NCI-H1436 (cell line): ENCODE measurements at regions not wholly inside any gene's neighbourhood (a gene's known extent, or its start where the extent isn't known, plus 50 kb on each side); places are given as distances from the start of the nearest gene placed in this dataset.

Experiments used
- DNase-seq: peaks from one replicate; lab custom pipeline; 2025; lab: John Stamatoyannopoulos, UW

DNA sequence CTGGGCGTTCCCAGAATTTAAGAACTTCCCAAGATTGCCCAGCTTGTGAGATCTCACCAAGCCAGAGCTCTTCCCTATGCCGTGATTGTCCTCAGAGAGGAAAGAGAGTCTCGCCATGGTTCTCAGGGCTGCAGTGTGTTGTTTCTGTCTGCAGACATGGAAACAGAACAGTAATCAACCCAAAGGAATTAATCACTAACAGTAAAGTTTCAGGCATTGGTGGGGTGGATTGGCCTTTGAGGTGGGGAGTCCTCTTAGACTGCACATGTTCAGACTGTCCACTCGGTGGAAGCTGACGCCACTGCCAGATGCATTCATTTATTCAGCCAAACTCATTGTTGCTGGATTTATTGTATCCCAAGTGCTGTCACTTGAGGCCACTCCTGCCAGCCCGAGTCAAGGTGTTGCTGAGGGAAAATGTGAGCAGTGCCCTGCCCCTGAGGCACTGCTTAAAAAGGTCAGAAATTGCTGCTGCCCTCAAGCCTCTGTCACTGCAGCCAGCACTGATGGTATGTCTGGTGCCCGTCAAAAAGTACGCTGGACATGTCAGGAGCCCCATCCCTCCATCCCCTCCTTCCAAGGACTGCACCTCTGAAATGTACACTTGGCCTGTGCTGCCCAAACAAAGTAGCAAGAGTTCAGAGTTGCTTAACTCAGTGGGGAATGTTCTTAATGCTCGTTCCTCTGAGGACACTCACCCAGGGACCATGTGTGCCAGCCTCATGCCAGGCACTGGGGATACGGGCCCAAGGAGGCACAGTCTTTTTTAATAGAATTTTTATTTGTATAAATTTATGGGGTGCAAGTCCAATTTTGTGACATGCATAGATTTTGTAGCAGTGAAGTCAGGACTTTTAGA, 201.0 kb downstream of the GLI2 start:
- no peak for DNase-seq

DNA sequence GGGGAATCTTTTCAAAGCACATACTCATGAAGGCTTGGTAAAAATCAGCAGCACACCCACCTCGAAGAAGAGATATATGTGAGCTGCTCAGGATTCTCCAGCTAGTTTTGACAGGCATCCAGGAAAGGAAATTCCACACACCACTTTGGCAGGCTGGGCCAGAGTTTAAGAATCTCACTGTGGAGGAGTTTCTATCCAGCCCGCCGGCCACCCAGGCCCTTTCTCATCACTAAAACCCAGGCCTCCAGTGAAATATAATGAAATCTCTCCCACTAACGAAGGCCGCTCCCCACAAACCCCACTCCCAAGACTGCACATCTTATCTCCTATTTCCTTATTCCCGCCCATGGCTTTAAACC, 202.0 kb downstream of the GLI2 start:
- no peak for DNase-seq

DNA sequence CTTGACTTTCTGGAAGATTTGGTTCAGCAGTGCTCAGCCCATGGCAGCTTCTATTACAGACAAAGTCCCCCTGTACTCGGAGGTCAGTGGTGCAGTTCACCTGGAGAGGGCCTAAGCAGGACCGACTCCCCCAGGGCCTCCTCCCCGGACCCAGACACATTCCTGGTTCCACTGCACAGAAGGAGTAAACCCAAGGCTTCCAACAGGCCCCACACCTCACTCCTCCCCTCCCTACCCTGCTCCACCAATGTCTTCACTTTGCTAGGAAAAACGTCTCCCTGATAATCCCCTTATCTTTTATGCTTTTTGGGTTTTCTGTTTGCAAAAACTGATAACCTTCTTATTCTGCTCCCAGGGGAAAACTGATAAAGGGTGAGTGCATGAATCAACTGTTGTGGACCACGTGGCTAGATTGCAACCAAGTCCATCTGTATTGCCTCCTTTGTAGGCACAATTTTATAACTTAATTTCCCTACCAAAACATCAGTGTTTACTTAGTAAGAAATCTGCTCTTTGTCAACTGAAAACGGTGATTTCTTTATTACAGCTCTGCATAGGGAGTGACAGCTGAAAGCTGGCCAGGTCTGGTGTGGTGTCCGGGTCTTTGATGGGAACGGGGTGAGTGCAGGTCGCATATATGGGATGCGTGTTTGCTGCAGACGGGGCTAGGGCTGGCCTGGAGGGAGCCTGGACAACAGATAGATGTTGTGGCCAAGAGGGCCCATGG, 202.5 kb downstream of the GLI2 start:
- DNase-seq: no peak

DNA sequence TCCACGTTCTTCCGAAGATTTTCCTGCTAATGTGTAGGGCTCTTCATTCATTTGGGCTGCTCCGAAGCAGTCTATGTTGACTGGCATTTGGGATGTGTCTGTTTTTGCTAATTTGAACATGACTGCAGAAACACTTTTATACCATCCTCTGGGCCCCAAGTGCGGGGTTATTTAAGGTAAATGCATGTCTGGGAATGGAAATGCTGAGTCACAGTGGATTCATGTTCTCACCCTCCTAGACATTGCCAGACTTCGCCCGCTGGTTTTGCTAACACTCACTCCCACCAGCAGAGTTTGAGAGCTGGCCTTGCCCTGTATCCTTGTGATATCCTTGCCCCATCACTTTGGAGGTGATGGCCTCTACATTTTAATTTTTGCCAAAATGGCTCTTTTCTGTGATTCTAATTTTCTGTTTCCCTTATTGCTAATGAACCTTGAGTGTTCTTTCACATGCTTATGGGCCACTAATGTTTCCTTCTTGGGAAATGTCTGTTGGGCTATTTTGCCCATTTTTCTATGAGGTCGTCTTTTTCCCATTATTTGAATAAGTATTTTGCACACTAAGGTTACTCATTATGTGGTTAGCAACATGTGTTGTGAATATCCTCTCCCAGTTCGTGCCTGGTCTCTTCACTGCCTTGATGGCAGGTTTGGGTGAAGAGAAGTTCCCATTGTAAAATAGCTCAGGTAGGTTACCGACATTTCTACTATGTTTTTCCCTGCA, 204.1 kb downstream of the GLI2 start:
- DNase-seq: no peak

DNA sequence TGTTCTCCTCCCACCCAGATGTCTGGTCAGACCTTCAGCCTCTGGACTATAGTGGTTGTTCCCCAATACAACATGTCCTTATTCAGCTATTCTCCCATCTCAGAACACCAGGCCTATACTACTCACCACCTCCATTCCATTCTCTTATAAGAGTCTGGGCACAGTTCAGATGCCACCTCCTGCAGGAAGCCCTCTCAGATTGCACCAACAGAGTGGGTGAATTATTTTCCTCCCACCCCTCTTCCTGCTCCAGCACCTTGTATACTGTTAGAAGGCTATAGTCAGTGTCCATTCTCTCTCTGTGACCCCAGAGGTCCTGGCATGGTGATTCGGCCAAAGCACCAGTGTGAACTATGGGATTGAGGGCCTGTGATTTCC, 204.6 kb downstream of the GLI2 start:
- no peak for DNase-seq

DNA sequence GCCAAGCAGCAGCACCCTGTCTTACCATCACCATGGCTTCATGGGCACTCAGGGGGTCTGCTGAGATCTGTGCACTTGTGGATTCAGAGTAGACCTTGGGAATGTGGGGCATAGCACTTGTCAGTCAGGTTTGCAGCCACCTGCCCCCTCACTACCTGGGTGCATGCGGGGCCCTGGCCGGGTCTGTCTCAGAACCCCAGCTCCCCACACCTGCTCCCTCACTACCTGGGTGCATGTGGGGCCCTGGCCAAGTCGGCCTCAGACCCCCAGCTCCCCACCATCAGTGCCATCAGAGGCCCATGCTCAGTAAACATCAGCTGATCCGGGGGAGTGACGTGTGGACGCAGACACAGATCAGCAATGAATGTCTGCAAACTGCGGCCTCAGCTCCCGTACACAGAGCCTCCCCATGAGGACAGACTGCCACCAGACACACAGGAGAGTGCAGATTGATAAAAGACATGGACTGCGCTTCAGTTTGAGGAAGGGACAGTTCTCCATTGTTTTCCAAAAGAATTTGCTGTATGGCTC, 205.1 kb downstream of the GLI2 start:
- DNase-seq: no peak

DNA sequence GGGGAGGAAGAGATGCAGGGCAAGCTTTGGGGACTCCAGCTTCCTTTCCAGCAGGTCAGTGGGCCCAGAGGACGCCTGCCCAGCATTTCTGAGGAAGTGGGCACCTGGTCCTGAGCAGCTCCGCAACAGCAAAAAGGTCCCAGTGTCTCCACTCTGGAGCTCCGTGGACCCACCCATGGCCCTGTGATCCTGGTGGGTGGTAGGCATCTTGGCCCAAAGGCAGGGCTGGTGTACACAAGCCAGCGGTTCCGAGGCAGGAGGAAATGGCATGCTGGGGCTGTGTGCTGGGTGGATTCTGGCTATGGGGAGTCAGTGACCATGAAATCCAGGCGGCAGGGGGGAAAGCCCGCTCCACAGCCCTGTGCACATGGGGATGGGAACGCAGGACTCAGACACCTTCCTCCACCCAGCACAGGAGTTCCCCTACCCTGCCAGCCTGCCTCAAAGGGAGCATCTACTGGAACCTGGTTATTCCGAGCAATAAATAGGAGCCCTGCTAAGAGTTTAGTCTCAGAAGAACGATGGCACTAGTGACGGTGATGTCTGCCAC, 206.0 kb downstream of the GLI2 start:
- no peak for DNase-seq

DNA sequence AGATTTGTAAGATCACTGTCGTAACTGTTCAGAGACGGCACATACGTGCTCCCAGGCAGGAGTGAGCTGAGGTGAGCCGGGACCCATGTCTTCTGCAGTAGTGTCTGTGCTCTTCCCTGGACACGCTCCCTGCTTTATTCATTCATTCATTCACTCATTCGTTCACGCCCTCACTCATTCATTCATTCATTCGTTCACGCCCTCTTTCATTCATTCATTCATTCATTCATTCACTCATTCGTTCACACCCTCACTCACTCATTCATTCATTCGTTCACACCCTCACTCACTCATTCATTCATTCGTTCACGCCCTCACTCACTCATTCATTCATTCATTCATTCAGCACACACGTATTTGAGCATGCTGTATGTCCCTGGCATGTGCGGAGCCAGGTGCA, 207.0 kb downstream of the GLI2 start:
- no peak for DNase-seq

DNA sequence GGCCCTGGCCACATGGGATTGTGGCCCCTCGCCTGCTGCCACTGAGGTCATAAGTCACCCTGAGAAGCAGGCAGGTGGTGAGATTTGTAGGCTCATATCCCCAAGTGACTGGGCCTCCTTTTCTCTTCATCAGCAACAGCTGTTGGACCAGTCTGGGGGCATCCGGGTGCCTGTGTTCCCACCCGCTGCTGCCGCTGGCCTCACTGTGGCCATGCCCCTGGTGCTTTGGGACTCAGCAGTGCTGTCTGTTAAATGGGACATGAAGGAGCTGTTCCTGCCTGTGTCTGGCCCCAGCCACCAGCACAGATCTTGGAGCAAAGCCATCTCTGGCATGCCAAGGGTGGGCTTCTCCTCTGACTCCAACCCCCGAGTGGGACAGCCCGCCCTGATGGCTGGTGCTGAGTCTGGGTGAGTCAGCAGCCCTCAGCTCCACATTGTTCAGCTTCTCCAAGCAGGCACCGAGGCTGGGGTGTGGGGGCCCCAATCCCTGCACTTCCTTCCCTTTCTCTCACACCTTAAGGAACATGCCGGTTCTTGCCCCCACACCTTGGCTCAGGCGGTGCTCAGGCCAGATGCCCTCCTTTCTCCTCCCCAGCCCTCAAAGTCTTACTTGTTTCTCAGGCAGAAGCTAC, 207.9 kb downstream of the GLI2 start:
- no peak for DNase-seq

DNA sequence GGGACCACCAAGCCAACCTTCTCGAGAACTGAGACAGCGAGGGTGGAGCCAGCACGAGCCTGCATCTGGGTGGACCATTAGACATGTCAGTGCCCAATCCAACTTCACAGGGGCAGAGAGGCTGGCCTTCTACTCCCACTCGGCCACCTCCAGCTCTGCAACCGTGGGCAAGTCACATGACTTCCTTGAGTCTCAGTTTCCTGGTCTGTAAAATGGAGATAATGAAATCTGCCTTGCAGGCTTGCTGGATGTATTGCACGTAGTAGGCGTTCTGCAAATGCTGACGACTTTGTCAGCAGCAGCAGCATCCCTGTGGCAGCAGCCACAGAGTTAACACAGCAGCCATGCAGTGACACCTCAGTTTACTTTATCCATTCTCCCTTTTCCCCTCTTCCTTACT, 208.9 kb downstream of the GLI2 start:
- no peak for DNase-seq

DNA sequence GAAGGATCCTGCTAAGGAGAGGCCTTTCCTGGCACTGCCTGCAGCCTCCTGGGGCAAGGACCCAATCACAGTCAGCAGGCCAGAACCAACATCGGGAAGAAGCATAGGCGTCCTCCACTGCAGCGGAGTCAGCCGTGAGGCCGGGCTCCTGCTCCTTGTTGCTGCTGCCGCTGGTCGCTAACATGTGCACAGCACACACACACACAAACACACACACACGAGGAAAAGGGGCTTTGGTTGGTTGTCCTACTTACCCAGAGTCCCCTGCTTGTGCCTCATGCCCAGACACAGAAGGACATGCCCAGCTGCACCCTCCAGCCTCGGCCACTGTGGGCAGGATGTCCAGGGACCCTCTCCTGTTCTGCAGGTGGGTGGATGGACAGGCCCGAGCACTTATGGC, 209.4 kb downstream of the GLI2 start:
- no peak for DNase-seq

DNA sequence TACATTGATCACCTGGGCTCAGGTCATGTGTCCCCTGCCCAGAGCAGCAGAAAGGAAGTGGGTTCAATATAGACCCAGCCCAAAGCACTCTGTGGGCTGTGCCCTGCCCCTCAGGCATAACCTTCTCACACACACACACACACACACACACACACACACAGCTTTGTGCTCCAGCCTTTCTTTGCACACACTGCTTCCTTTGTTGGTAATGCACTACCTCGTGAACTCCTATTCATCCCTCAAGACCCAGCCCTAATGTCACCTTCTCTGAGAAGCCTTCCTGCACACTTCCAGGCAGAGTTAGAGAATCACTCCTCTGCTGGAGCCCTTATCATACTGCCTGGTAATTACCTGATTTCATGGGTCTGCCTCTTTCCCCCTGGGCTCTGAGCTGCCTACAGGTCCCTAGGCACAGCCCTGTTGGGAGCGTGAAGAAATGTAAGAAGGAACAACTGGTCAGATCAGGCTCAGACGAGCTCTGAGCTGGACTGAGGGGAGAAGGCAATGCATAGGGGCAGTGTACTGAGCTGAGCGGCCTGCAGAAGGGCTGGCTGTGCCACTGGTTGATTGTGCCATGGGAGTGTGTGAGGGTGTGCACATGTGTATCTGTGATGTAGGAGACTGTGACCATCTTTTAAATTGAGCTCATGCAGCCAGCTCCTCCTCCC, 210.3 kb downstream of the GLI2 start:
- DNase-seq: no peak

DNA sequence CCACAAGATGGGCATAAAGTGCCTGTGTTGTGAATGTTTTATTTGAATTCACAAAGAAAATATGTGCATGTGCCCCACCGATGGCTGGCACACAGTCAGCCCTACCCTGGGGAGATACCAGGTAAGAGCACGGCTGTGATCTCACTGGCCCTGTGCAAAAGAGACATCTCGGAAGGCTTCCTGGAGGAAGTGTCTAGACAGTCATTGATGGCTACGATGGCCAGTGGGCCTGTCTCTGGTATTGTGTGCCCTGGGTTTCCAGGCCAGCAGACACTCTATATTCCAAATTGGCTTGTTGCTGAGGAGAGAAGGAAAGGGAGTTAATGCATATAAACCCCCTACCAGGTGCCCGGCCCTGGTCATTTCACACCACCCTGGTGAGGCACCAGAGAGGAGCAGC, 211.7 kb downstream of the GLI2 start:
- no peak for DNase-seq

DNA sequence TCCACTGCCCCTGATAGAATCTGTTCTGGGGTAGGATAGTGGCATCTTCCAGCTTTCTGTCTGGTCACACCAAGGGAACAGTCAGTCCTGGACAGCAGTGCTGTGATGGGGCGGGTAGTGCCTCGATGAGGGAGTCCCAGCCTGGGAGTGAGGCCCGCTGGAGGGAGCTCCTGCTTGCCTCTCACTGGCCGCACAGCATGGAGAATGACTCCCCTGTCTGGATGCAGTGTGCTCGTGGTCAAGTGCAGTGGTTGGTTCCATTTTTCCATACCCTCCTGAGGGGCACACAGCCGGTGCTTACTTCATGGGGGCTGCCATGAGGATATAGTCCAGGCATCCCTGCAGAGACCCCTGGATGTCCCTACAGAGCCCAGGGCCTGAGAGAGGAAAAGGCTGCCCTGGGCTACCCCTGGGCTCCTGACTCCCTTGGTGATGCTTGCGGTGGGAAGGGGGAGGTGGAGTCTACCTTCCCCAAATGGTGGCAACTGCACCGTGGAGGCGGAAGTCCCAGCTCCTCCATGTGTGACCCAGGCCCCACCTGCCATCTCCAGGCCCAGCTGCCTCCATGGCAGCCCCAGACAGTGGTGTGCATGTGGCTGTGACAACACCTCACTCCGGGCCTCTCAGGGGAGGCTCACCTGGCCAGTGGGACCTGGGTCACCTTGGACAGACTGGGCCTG, 212.5 kb downstream of the GLI2 start:
- no peak for DNase-seq

DNA sequence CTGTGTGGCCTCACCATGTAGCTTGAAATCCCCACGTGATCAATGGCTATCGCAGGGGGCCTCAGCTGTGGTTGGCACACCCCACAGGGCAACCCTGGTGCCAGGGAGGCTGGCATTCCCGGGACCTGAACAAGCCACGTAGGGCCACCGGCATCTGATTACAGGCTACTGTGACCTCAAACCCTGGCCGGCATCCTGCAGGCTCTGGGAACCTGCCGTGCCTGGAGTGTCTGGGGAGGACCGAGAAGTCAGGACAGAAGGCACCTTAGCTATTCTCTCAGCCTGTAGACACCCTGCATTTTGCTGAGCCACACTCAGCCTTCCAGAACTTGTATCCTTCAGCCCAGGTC, 213.0 kb downstream of the GLI2 start:
- DNase-seq: no peak

DNA sequence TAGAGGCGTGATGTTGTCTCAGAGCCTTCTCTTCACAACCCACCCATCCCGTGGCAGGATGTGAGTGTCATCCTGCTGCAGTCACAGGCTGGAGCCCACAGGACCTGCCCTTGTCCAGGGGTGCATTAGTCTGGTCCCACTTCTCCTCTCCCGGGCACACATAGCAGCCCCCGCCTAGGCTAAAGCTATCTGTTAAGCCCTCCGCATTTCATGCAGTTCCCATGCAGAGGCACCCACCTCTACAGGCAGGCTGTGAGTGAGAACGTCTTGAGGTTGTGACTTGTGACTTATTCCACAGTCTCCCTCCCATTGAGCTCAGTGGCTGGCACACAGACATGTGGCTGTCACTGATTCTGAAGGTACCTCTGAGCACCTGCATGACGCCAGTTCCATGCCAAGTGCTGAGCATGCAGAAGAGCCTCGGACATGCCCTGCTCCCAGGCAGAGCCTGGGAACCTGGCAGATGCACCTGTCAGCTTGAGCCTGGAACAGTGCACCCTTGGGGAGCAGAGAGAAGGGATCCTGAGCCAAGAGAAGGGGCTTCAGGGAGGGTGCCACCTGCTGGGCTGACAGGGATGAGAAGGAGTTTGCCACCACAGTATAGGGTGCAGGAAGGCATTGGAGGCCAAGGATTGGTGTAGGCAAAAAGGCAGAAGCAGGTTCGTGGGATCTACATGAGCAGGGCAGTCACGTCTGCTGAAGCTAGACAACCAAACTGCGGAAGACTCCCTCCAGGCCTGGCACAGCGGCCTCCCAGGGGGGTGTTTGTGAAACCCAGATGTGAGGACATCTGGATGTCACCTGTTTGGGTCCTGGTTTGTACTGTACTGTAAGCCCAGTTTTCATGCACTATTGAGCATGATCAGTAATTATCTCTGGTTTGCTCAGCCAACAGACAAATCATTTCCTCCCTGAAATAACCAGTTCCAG, 213.6 kb downstream of the GLI2 start:
- DNase-seq: no peak

DNA sequence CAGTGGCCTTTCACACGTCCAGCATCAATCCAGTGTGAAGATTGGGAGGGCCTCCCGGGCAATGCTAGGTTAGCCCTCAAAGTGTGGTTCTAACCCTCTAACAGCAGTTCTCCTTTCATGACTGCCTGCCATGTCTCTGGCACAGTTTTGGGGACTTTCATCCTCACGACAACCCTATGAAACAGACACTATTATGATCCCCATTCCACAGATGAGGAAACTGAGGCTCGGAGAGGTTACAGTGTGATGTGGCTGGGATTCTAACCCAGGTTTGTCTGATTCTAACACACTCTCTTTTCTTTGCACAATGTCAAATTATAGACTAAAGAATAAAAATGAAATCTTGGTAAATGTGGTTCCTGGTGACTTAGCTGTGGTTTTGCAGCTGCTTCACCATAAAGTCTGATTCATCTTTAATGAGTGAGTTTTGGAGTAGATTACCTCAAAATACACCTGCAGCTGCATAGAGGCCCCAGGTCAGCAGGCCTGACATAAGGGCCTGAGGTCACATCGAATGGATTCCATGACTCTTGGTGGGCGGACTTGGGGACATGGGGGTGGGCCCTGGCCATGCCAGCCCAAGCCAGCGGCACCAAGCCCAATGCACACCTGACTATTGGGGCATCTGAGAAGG, 214.4 kb downstream of the GLI2 start:
- no peak for DNase-seq

DNA sequence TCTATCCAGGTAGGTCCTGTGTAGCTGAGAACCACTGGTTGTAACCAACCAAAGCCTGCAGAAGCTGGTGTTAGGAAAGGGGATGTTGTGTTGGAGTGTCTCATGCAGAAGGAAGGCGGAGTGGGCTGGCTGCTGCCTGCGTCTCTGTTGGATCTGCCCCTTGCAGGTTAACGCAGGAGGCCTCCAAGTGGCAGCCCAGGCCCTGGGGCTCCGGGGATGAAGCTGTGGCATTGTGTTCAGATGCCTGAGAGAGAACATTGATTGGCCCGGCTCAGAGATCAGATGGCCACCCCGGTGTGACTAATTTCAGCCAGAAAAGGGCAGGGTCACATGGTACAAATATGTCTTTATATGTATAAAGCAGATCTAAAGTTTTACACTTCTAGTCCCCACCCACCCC, 216.0 kb downstream of the GLI2 start:
- no peak for DNase-seq

DNA sequence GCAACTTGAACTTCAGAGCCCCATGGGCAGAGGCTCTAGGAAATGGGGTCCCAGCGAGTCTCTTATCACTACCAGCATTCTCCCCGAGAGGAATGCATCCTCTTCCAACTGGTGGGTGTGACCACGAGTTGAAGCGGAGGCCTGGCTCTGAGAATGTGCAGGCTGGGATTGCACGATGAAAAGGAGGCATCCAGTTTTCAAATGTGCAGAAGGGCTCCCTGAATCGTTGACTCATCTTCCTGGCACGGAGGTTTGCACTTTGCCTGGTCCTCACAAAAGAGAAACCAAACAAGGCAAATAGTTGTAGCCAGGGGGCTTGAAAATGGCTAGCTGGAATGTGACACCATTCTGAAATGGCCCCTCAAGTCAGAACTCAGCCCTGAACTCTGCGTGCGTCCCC, 216.7 kb downstream of the GLI2 start:
- no peak for DNase-seq
